Heart right ventricle (tissue), 16 donors: ENCODE measurements at regions not wholly inside any gene's neighbourhood (a gene's known extent, or its start where the extent isn't known, plus 50 kb on each side); places are given as distances from the start of the nearest gene placed in this dataset.

Source experiments
- ATAC-seq, 8 donors: fragments of 200-7000 bp; cut with Tn5 transposase; one replicate each; pipeline ENCODE4 v1.9.1; 2020; ENCODE audit warnings: mild to moderate bottlenecking in 8 of 8, moderate library complexity in 8 of 8, moderate number of reproducible peaks in 1 of 8
- DNase-seq, 2 donors: peaks; one replicate each; pipeline ENCODE4 v3.0.0-alpha.2; 2020
- H3K27ac ChIP-seq, 10 donors: fragments of 200-600 bp; sonication (generic) in 2 of 10; one replicate each; pipeline versions ENCODE4 v1.5.0 to v1.8.0; 2020 to 2022; ENCODE audit warnings: mild to moderate bottlenecking in 3 of 10
- H3K27me3 ChIP-seq, 7 donors: fragments of 200-600 bp; one replicate each; pipeline ENCODE4 v1.8.0; 2021 to 2022; ENCODE audit warnings: mild to moderate bottlenecking in 2 of 7
- H3K36me3 ChIP-seq, 9 donors: fragments of 200-600 bp; sonication (generic) in 1 of 9; one replicate each; pipeline versions ENCODE4 v1.5.0 to v1.8.0; 2020 to 2022; ENCODE audit warnings: mild to moderate bottlenecking in 2 of 9
- H3K4me1 ChIP-seq, 9 donors: fragments of 200-600 bp; sonication (generic) in 1 of 9; one replicate each; pipeline versions ENCODE4 v1.5.0 to v1.8.0; 2020 to 2022; ENCODE audit warnings: mild to moderate bottlenecking in 4 of 9
- H3K4me3 ChIP-seq, 10 donors: fragments of 200-600 bp; sonication (generic) in 2 of 10; one replicate each; pipeline versions ENCODE4 v1.5.0 to v1.8.0; 2020 to 2022; ENCODE audit warnings: mild to moderate bottlenecking in 7 of 10, moderate library complexity in 2 of 10
- H3K9me3 ChIP-seq, 11 donors: fragments of 200-600 bp in 10 of 11; sonication (generic) in 2 of 11; one replicate each; pipeline versions ENCODE4 v1.5.0 to v1.8.0; 2013 to 2022; ENCODE audit warnings: mild to moderate bottlenecking in 2 of 11, control low read depth in 1 of 11, moderate library complexity in 1 of 11
- WGBS, 2 donors: extraction: QIAGEN DNeasy Blood & Tissue Kit; methylation state at CpG; one replicate each; pipeline ENCODE4 v1.1.7; 2013; ENCODE audit warnings: inconsistent platforms in 1 of 2; 5-methylcytosine and 5-hydroxymethylcytosine counted together
- intact Hi-C, 10 donors: fragments of 100-400 bp; cut with DNase I; formaldehyde crosslinking; loops; one replicate each; pipeline versions ENCODE4 v1.11.1 to v1.14.2; 2022
- TF ChIP-seq, protein P1 (sequence below), 9 donors: fragments of 200-600 bp; sonication (generic) in 2 of 9; IDR thresholded peaks; one replicate each; pipeline versions ENCODE4 v1.5.0 to v1.8.0; 2021 to 2022; ENCODE audit warnings: antibody characterized with exemption in 9 of 9, mild to moderate bottlenecking in 5 of 9, moderate library complexity in 1 of 9
- donor health status: Arrhythmogenic right ventricular cardiomyopathy.
- donor health status: ischemic (EF 13 %, LVEDD 7.1; RV severe dilation, severe dysfunction).
- donor health status: healthy with polysubstance abuse.
- donor health status: DM: no; HTN: yes; CAD: no.
- donor health status: DM: no; HTN: no; CAD: no.
- donor health status: ischemic (EF 25% LVEDD 6.9; RV normal size, moderate dysfunction).
- donor health status: ischemic (EF 25% LVEDD 5.7; RV mildly dilated, moderate dysfunction).
- donor health status: healthy.
- donor health status: DM: yes; HTN: yes; CAD: no.
- donor health status: Ischemic cardiomyopathy.
- donor health status: ischemic (EF 35%, LVEDD 5.7; RV mildly dilated, moderate dysfunction).
- donor health status: nonischemic (EF 11% LVEDD 7.7; RV severe dilation, severe dysfunction).
- donor health status: DM: yes; HTN: yes; CAD: no.
- donor health status: PGD.
- donor health status: ischemic (EF 29% LVEDD 5.4; RV normal size, mild dysfunction).
- donor health status: nonischemic (EF 23%, LVEDD 6.1; RV moderate dilation, normal function).

GRCh38 chr1:191852907-191853306 is 305.4 kb upstream of the RGS18 start:
- intact Hi-C loops, result no loop called here
- Histone ChIP-seq H3K9me3 (no peaks in the 10 kb centered on the region), H3K27ac (no peak overlapping the region), H3K4me3 (no peak overlapping the region), H3K36me3 (peaks cover 0 to 4% (median 0%) of the 10 kb centered on the region in 9 donors), H3K27me3 (no peaks in the 10 kb centered on the region), H3K4me1 (no peaks in the 10 kb centered on the region)
- TF ChIP-seq, protein P1, sequence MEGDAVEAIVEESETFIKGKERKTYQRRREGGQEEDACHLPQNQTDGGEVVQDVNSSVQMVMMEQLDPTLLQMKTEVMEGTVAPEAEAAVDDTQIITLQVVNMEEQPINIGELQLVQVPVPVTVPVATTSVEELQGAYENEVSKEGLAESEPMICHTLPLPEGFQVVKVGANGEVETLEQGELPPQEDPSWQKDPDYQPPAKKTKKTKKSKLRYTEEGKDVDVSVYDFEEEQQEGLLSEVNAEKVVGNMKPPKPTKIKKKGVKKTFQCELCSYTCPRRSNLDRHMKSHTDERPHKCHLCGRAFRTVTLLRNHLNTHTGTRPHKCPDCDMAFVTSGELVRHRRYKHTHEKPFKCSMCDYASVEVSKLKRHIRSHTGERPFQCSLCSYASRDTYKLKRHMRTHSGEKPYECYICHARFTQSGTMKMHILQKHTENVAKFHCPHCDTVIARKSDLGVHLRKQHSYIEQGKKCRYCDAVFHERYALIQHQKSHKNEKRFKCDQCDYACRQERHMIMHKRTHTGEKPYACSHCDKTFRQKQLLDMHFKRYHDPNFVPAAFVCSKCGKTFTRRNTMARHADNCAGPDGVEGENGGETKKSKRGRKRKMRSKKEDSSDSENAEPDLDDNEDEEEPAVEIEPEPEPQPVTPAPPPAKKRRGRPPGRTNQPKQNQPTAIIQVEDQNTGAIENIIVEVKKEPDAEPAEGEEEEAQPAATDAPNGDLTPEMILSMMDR (IDR thresholded peaks at IDR 0.05), result no peak
- DNase-seq (no peak), ATAC-seq (no peak)
- 93 to 95% methylated on average over 1 of the region's 1 CpG for whole genome bisulfite sequencing, 2 donors

- WGBS, 2 donors, result 17 to 31% methylated on average over 1 of the region's 1 CpG
- TF ChIP-seq, protein P1 (IDR thresholded peaks at IDR 0.05), result no peak
- H3K4me3 ChIP-seq, result no peak overlapping the region
- ATAC-seq, result no peak
- no peaks in the 10 kb centered on the region for H3K27me3 ChIP-seq
- peaks cover 0 to 4% (median 0%) of the 10 kb centered on the region in 9 donors for H3K36me3 ChIP-seq
- no peak for DNase-seq
- peaks cover 0 to 10% (median 0%) of the 10 kb centered on the region in 11 donors for H3K9me3 ChIP-seq
- H3K4me1 ChIP-seq, result no peaks in the 10 kb centered on the region
- intact Hi-C loops, result no loop called here
- no peak overlapping the region for H3K27ac ChIP-seq
Observed at GRCh38 chr1:191857600-191857999, 300.7 kb upstream of the RGS18 start.

- Histone ChIP-seq H3K36me3 (no peaks in the 10 kb centered on the region), H3K27ac (no peak overlapping the region), H3K4me3 (no peak overlapping the region), H3K27me3 (no peaks in the 10 kb centered on the region), H3K9me3 (peaks cover 0 to 29% (median 6%) of the 10 kb centered on the region in 11 donors), H3K4me1 (no peaks in the 10 kb centered on the region)
- intact Hi-C loops, result no loop called here
- ATAC-seq, result no peak
- DNase-seq, result no peak
- TF ChIP-seq, protein P1 (IDR thresholded peaks at IDR 0.05), result no peak
- WGBS, 2 donors, result 71 to 78% methylated on average over 6 of the region's 6 CpGs
Observed at GRCh38 chr1:191865479-191865878, 292.8 kb upstream of the RGS18 start.

DNA sequence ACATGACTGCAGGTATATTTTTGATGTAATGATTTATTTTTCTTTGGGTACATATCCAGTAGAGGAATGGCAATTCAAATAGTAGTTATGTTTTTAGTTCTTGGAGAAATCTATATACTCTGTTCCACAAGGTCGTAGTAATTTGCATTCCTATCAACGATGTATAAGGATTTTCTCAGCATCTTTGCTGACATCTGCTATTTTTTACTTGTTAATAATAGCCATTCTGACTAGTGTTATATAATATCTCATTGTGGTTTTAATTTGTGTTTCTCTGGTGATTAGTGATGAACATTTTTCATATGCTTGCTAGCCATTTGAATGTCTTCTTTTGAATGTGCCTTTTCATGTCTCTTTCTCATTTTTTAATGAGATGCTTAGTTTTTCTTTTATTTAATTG is 292.1 kb upstream of the RGS18 start:
- TF ChIP-seq, protein P1 (IDR thresholded peaks at IDR 0.05), result no peak
- Histone ChIP-seq H3K27me3 (no peaks in the 10 kb centered on the region), H3K4me3 (no peak overlapping the region), H3K36me3 (no peaks in the 10 kb centered on the region), H3K4me1 (no peaks in the 10 kb centered on the region), H3K9me3 (peaks cover 0 to 29% (median 6%) of the 10 kb centered on the region in 11 donors), H3K27ac (no peak overlapping the region)
- intact Hi-C loops, result no loop called here
- WGBS, 2 donors, result 88 to 94% methylated on average over 2 of the region's 2 CpGs
- no peak for ATAC-seq
- no peak for DNase-seq
